Stomach (tissue), 8 donors: ENCODE measurements at regions not wholly inside any gene's neighbourhood (a gene's known extent, or its start where the extent isn't known, plus 50 kb on each side); places are given as distances from the start of the nearest gene placed in this dataset.

Experiments
- DNase-seq, 2 donors: peaks; one replicate each; pipeline versions ENCODE4 v3.0.0 to v3.0.0-alpha.2; 2013 to 2019
- H3K27ac ChIP-seq, 5 donors: fragments of 200-600 bp in 4 of 5; sonication (generic) in 4 of 5; one replicate each; pipeline ENCODE4 v1.5.1; 2013 to 2019; ENCODE audit warnings: mild to moderate bottlenecking in 1 of 5, moderate library complexity in 1 of 5
- H3K27me3 ChIP-seq, 3 donors: fragments of 200-600 bp; sonication (generic); one replicate each; pipeline ENCODE4 v1.5.1; 2017 to 2019; ENCODE audit warnings: mixed run types in 1 of 3
- H3K36me3 ChIP-seq, 4 donors: fragments of 200-600 bp; sonication (generic); 1 replicate in 3 of 4; 2 replicates in 1 of 4; pipeline ENCODE4 v1.5.1; 2016 to 2019
- H3K4me1 ChIP-seq, 4 donors: fragments of 200-600 bp; sonication (generic); one replicate each; pipeline ENCODE4 v1.5.1; 2016 to 2019
- H3K4me3 ChIP-seq, 4 donors: fragments of 200-600 bp; sonication (generic) in 3 of 4; one replicate each; pipeline ENCODE4 v1.5.1; 2016 to 2019; ENCODE audit warnings: mild to moderate bottlenecking in 1 of 4
- H3K9me3 ChIP-seq, 4 donors: fragments of 200-600 bp; sonication (generic); one replicate each; pipeline ENCODE4 v1.5.1; 2016 to 2019
- EP300 ChIP-seq: sonication (generic); formaldehyde crosslinking; IDR thresholded peaks from one replicate; pipeline ENCODE4 v1.6.1; 2017; ENCODE audit warnings: antibody characterized with exemption
- POLR2A ChIP-seq, 4 donors: fragments of 450-650 bp; IDR thresholded peaks; one replicate each; pipeline ENCODE4 v1.6.1; 2016; ENCODE audit warnings: antibody characterized with exemption in 4 of 4, control low read depth in 2 of 4, mild to moderate bottlenecking in 1 of 4, moderate library complexity in 1 of 4
- POLR2AphosphoS5 ChIP-seq, 3 donors: sonication (generic); formaldehyde crosslinking; IDR thresholded peaks; one replicate each; pipeline ENCODE4 v1.6.1; 2016; ENCODE audit warnings: antibody characterized with exemption in 3 of 3
- WGBS, 5 donors: extraction: QIAGEN DNeasy Blood & Tissue Kit in 3 of 5; methylation state at CpG; one replicate each; pipeline versions ENCODE4 v1.1.5 to v1.1.7; 2013 to 2018; 5-methylcytosine and 5-hydroxymethylcytosine counted together
- intact Hi-C: fragments of 100-400 bp; cut with DNase I; formaldehyde crosslinking; loops from one replicate; pipeline ENCODE4 v1.15.1; 2023; ENCODE audit warnings: low total_unique reads
- TF ChIP-seq, protein P1 (sequence below), 7 experiments: fragments of 450-650 bp in 4 of 7; fragments of 200-600 bp in 3 of 7; sonication (generic) in 3 of 7; IDR thresholded peaks; one replicate each; pipeline ENCODE4 v1.5.1; 2016 to 2019; ENCODE audit warnings: antibody characterized with exemption in 7 of 7, control low read depth in 2 of 7, mild to moderate bottlenecking in 1 of 7
- donor health status: healthy with polysubstance abuse.
- donor health status: Bipolar disorder and iron deficiency.
- donor health status: healthy.

DNA sequence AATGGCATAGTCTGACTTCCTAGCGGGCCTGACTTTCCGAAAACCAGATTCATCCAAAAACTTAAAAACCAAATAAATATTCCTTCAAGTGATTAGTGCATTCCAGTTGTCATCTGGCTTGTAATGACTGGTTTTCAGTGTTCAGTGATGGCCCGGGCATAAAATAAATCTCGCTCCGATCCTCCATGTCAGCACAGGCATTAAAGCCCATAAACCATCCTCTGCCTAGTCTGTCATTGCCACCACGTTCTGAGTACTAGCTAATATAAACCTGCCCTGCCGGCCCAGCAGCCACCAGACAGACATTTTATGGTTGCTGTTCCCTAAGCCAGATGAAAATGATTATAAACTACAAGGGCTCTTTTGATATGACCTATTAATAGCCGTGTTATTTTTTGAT, 232.3 kb upstream of the GMDS start:
- TF ChIP-seq, protein P1, sequence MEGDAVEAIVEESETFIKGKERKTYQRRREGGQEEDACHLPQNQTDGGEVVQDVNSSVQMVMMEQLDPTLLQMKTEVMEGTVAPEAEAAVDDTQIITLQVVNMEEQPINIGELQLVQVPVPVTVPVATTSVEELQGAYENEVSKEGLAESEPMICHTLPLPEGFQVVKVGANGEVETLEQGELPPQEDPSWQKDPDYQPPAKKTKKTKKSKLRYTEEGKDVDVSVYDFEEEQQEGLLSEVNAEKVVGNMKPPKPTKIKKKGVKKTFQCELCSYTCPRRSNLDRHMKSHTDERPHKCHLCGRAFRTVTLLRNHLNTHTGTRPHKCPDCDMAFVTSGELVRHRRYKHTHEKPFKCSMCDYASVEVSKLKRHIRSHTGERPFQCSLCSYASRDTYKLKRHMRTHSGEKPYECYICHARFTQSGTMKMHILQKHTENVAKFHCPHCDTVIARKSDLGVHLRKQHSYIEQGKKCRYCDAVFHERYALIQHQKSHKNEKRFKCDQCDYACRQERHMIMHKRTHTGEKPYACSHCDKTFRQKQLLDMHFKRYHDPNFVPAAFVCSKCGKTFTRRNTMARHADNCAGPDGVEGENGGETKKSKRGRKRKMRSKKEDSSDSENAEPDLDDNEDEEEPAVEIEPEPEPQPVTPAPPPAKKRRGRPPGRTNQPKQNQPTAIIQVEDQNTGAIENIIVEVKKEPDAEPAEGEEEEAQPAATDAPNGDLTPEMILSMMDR (IDR thresholded peaks at IDR 0.05), result no peak
- TF ChIP-seq POLR2A (IDR thresholded peaks at IDR 0.05) (no peak), EP300 (no peak), POLR2AphosphoS5 (IDR thresholded peaks at IDR 0.05) (no peak)
- H3K27me3 ChIP-seq, result no peaks in the 10 kb centered on the region

DNA sequence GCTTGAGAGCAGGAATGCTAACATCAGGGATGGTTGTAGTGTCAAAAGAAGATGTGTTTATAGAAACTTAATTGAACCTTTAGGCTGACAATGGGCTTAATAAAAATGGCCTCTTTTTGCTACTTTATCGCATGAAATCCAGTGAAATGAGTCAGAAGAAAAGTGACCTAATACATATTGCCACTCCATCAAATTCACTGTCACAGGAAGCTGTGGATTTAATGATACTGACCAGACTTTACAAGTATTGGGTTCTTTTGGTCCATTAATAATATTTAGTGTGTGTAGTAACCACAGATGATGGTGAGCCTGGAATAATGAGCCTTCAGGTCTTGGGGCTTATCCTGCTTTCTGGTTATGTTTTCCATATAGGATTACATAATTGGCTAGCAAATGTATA, 231.8 kb upstream of the GMDS start:
- Histone ChIP-seq H3K4me3 (no peak overlapping the region), H3K9me3 (peaks cover 0 to 6% (median under 1%) of the 10 kb centered on the region in 4 donors), H3K27ac (no peak overlapping the region), H3K27me3 (no peaks in the 10 kb centered on the region), H3K36me3 (no peaks in the 10 kb centered on the region), H3K4me1 (peaks cover 0 to 10% (median 0%) of the 10 kb centered on the region in 4 donors)
- WGBS, 5 donors, result 74 to 93% (median 90%) methylated on average over 1 of the region's 1 CpG
- TF ChIP-seq POLR2AphosphoS5 (IDR thresholded peaks at IDR 0.05), result no peak
- TF ChIP-seq POLR2A (IDR thresholded peaks at IDR 0.05), result no peak
- TF ChIP-seq EP300, result no peak
- TF ChIP-seq, protein P1 (IDR thresholded peaks at IDR 0.05), result no peak
- DNase-seq, result no peak
- intact Hi-C loops, result no loop called here

More for the DNA sequence above, 232.3 kb upstream of the GMDS start:
- 63 to 73% (median 72%) methylated on average over 8 of the region's 8 CpGs for WGBS, 5 donors
- Histone ChIP-seq H3K9me3 (peaks cover 0 to 11% (median 5%) of the 10 kb centered on the region in 4 donors), H3K27ac (no peak overlapping the region), H3K4me3 (no peak overlapping the region), H3K36me3 (no peaks in the 10 kb centered on the region), H3K4me1 (peaks cover 0 to 10% (median 0%) of the 10 kb centered on the region in 4 donors)
- no peak for DNase-seq
- intact Hi-C loops, result no loop called here

DNA sequence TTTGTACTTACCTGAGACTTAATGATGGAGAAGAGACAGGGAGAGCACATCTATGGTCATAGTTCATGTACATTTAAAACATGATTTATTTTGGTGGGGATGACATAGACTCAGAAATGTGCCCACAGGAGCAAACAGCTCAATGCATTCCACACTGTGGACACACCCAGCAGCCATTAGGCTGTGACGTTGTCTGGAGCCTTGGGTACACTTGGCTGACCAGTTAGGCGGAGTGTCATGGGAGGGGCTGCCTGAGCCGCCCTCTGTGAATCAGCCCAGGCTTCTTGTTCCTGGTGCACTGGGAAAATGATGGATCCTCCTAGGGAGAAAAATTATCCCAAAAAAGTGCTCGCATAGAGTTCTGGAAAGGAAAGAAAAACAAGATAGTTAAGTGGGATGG, 231.0 kb upstream of the GMDS start:
- WGBS, 5 donors, result 44 to 78% (median 48%) methylated on average over 4 of the region's 4 CpGs
- peak in 1 of 2 donors; percentile 80 for DNase-seq

DNA sequence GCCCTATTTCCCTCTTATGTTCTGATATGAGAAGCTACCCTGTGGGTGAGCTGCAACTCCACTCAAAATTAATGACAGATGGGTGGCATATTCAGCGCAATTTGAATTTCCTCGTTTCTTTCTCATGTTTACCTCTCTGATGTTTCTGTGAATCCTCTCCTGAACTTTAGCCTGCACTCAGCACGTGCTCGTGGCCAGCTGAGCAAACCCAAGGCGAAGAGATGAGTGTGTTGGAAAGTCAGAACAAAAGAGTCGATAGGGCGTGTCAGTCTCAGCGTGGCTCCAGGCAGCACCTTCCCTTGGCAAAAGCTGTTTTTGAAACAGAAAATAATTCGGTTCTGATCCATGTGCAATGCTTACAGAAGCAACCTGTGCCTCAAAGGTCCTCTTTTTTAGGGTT, 226.1 kb upstream of the GMDS start:
- H3K4me1 ChIP-seq, result no peaks in the 10 kb centered on the region
- no peak overlapping the region for H3K27ac ChIP-seq
- H3K36me3 ChIP-seq, result no peaks in the 10 kb centered on the region
- H3K27me3 ChIP-seq, result peaks cover 0 to 13% (median 0%) of the 10 kb centered on the region in 3 donors
- TF ChIP-seq EP300 (no peak), POLR2A (IDR thresholded peaks at IDR 0.05) (no peak), POLR2AphosphoS5 (IDR thresholded peaks at IDR 0.05) (no peak)
- TF ChIP-seq, protein P1 (IDR thresholded peaks at IDR 0.05), result no peak
- no peak overlapping the region for H3K4me3 ChIP-seq
- intact Hi-C loops, result no loop called here
- 38 to 72% (median 46%) methylated on average over 9 of the region's 9 CpGs for WGBS, 5 donors
- peak in 1 of 2 donors; percentile 35 for DNase-seq
- H3K9me3 ChIP-seq, result no peaks in the 10 kb centered on the region

More for the DNA sequence above, 231.0 kb upstream of the GMDS start:
- no peaks in the 10 kb centered on the region for H3K36me3 ChIP-seq
- TF ChIP-seq EP300, result no peak
- no peak for TF ChIP-seq POLR2A (IDR thresholded peaks at IDR 0.05)
- TF ChIP-seq, protein P1 (IDR thresholded peaks at IDR 0.05), result no peak
- no peak for TF ChIP-seq POLR2AphosphoS5 (IDR thresholded peaks at IDR 0.05)
- H3K27me3 ChIP-seq, result no peaks in the 10 kb centered on the region
- H3K4me1 ChIP-seq, result peaks cover 0 to 10% (median 0%) of the 10 kb centered on the region in 4 donors
- no peak overlapping the region for H3K4me3 ChIP-seq
- no peaks in the 10 kb centered on the region for H3K9me3 ChIP-seq
- intact Hi-C loops, result no loop called here
- H3K27ac ChIP-seq, result no peak overlapping the region
